ENCODE measurements at regions not wholly inside any gene's neighbourhood (a gene's known extent, or its start where the extent isn't known, plus 50 kb on each side); places are given as distances from the start of the nearest gene placed in this dataset.

- Histone ChIP-seq H3K9me3 (ENCODE audit: control insufficient read depth, low read depth, low read length) (peaks cover 4% of the 10 kb centered on the region), H3K27me3 (ENCODE audit: control insufficient read depth, insufficient read depth, low read length) (no peaks in the 10 kb centered on the region), H3K27ac (ENCODE audit: low read length) (no peak overlapping the region), H3K36me3 (ENCODE audit: control insufficient read depth, insufficient read depth, low read length) (no peaks in the 10 kb centered on the region), H3K4me1 (ENCODE audit: control insufficient read depth, insufficient read depth, low read length) (no peaks in the 10 kb centered on the region), H3K4me3 (ENCODE audit: low read length) (no peak overlapping the region)
- DNase-seq: no peak
- WGBS (ENCODE audit: insufficient coverage, low lambda C conversion rate): 40% methylated on average over 2 of the region's 2 CpGs
Measured at GRCh38 chr3:64935971-64936370, 248.2 kb upstream of the ADAMTS9 start.

GRCh38 chr3:64932666-64933342 is 245.0 kb upstream of the ADAMTS9 start:
- Histone ChIP-seq H3K27ac (ENCODE audit: low read length) (no peak overlapping the region), H3K4me1 (ENCODE audit: control insufficient read depth, insufficient read depth, low read length) (no peaks in the 10 kb centered on the region), H3K9me3 (ENCODE audit: control insufficient read depth, low read depth, low read length) (peaks cover 4% of the 10 kb centered on the region), H3K27me3 (ENCODE audit: control insufficient read depth, insufficient read depth, low read length) (no peaks in the 10 kb centered on the region), H3K4me3 (ENCODE audit: low read length) (no peak overlapping the region), H3K36me3 (ENCODE audit: control insufficient read depth, insufficient read depth, low read length) (no peaks in the 10 kb centered on the region)
- no CpG with 5 or more reads among the region's 8 CpGs for WGBS (ENCODE audit: insufficient coverage, low lambda C conversion rate)
- DNase-seq: no peak

GRCh38 chr3:64932016-64932518 is 244.3 kb upstream of the ADAMTS9 start:
- H3K4me3 ChIP-seq (ENCODE audit: low read length): no peak overlapping the region
- no peaks in the 10 kb centered on the region for H3K27me3 ChIP-seq (ENCODE audit: control insufficient read depth, insufficient read depth, low read length)
- DNase-seq: no peak
- no peaks in the 10 kb centered on the region for H3K4me1 ChIP-seq (ENCODE audit: control insufficient read depth, insufficient read depth, low read length)
- H3K9me3 ChIP-seq (ENCODE audit: control insufficient read depth, low read depth, low read length): peaks cover 4% of the 10 kb centered on the region
- no peaks in the 10 kb centered on the region for H3K36me3 ChIP-seq (ENCODE audit: control insufficient read depth, insufficient read depth, low read length)
- WGBS (ENCODE audit: insufficient coverage, low lambda C conversion rate): 100% methylated on average over 1 of the region's 2 CpGs
- no peak overlapping the region for H3K27ac ChIP-seq (ENCODE audit: low read length)

GRCh38 chr3:64930891-64931290 is 243.1 kb upstream of the ADAMTS9 start:
- Histone ChIP-seq H3K9me3 (ENCODE audit: control insufficient read depth, low read depth, low read length) (peaks cover 4% of the 10 kb centered on the region), H3K4me1 (ENCODE audit: control insufficient read depth, insufficient read depth, low read length) (no peaks in the 10 kb centered on the region), H3K4me3 (ENCODE audit: low read length) (no peak overlapping the region), H3K36me3 (ENCODE audit: control insufficient read depth, insufficient read depth, low read length) (no peaks in the 10 kb centered on the region), H3K27me3 (ENCODE audit: control insufficient read depth, insufficient read depth, low read length) (no peaks in the 10 kb centered on the region), H3K27ac (ENCODE audit: low read length) (no peak overlapping the region)
- no peak for DNase-seq
- WGBS (ENCODE audit: insufficient coverage, low lambda C conversion rate): no CpG with 5 or more reads among the region's 2 CpGs

- H3K27ac ChIP-seq (ENCODE audit: low read length): no peak overlapping the region
- H3K4me1 ChIP-seq (ENCODE audit: control insufficient read depth, insufficient read depth, low read length): no peaks in the 10 kb centered on the region
- no peaks in the 10 kb centered on the region for H3K27me3 ChIP-seq (ENCODE audit: control insufficient read depth, insufficient read depth, low read length)
- H3K36me3 ChIP-seq (ENCODE audit: control insufficient read depth, insufficient read depth, low read length): no peaks in the 10 kb centered on the region
- no peak for DNase-seq
- peaks cover 4% of the 10 kb centered on the region for H3K9me3 ChIP-seq (ENCODE audit: control insufficient read depth, low read depth, low read length)
- no peak overlapping the region for H3K4me3 ChIP-seq (ENCODE audit: low read length)
- no CpG with 5 or more reads among the region's 3 CpGs for WGBS (ENCODE audit: insufficient coverage, low lambda C conversion rate)
Measured at GRCh38 chr3:64928683-64929082, 240.9 kb upstream of the ADAMTS9 start.

- no peaks in the 10 kb centered on the region for H3K27me3 ChIP-seq (ENCODE audit: control insufficient read depth, insufficient read depth, low read length)
- H3K4me1 ChIP-seq (ENCODE audit: control insufficient read depth, insufficient read depth, low read length): no peaks in the 10 kb centered on the region
- no peak overlapping the region for H3K27ac ChIP-seq (ENCODE audit: low read length)
- no peak for DNase-seq
- H3K36me3 ChIP-seq (ENCODE audit: control insufficient read depth, insufficient read depth, low read length): no peaks in the 10 kb centered on the region
- H3K9me3 ChIP-seq (ENCODE audit: control insufficient read depth, low read depth, low read length): peaks cover 4% of the 10 kb centered on the region
- H3K4me3 ChIP-seq (ENCODE audit: low read length): no peak overlapping the region
- no CpG with 5 or more reads among the region's 3 CpGs for WGBS (ENCODE audit: insufficient coverage, low lambda C conversion rate)
Measured at GRCh38 chr3:64927689-64928088, 239.9 kb upstream of the ADAMTS9 start.

GRCh38 chr3:64925575-64925974 is 237.8 kb upstream of the ADAMTS9 start:
- WGBS (ENCODE audit: insufficient coverage, low lambda C conversion rate): no CpG with 5 or more reads among the region's 2 CpGs
- Histone ChIP-seq H3K4me3 (ENCODE audit: low read length) (no peak overlapping the region), H3K27me3 (ENCODE audit: control insufficient read depth, insufficient read depth, low read length) (no peaks in the 10 kb centered on the region), H3K27ac (ENCODE audit: low read length) (no peak overlapping the region), H3K4me1 (ENCODE audit: control insufficient read depth, insufficient read depth, low read length) (no peaks in the 10 kb centered on the region), H3K9me3 (ENCODE audit: control insufficient read depth, low read depth, low read length) (no peaks in the 10 kb centered on the region), H3K36me3 (ENCODE audit: control insufficient read depth, insufficient read depth, low read length) (no peaks in the 10 kb centered on the region)
- DNase-seq: no peak

GRCh38 chr3:64924961-64925360 is 237.2 kb upstream of the ADAMTS9 start:
- H3K27me3 ChIP-seq (ENCODE audit: control insufficient read depth, insufficient read depth, low read length): no peaks in the 10 kb centered on the region
- H3K36me3 ChIP-seq (ENCODE audit: control insufficient read depth, insufficient read depth, low read length): no peaks in the 10 kb centered on the region
- WGBS (ENCODE audit: insufficient coverage, low lambda C conversion rate): 100% methylated on average over 1 of the region's 2 CpGs
- no peak overlapping the region for H3K27ac ChIP-seq (ENCODE audit: low read length)
- no peak for DNase-seq
- H3K9me3 ChIP-seq (ENCODE audit: control insufficient read depth, low read depth, low read length): no peaks in the 10 kb centered on the region
- no peak overlapping the region for H3K4me3 ChIP-seq (ENCODE audit: low read length)
- H3K4me1 ChIP-seq (ENCODE audit: control insufficient read depth, insufficient read depth, low read length): no peaks in the 10 kb centered on the region

- Histone ChIP-seq H3K27ac (ENCODE audit: low read length) (no peak overlapping the region), H3K27me3 (ENCODE audit: control insufficient read depth, insufficient read depth, low read length) (no peaks in the 10 kb centered on the region), H3K9me3 (ENCODE audit: control insufficient read depth, low read depth, low read length) (no peaks in the 10 kb centered on the region), H3K36me3 (ENCODE audit: control insufficient read depth, insufficient read depth, low read length) (no peaks in the 10 kb centered on the region), H3K4me1 (ENCODE audit: control insufficient read depth, insufficient read depth, low read length) (no peaks in the 10 kb centered on the region), H3K4me3 (ENCODE audit: low read length) (no peak overlapping the region)
- WGBS (ENCODE audit: insufficient coverage, low lambda C conversion rate): 100% methylated on average over 1 of the region's 2 CpGs
- no peak for DNase-seq
Measured at GRCh38 chr3:64922213-64922612, 234.4 kb upstream of the ADAMTS9 start.

GRCh38 chr3:64921281-64922065 is 233.7 kb upstream of the ADAMTS9 start:
- 33% methylated on average over 1 of the region's 7 CpGs for WGBS (ENCODE audit: insufficient coverage, low lambda C conversion rate)
- Histone ChIP-seq H3K4me3 (ENCODE audit: low read length) (no peak overlapping the region), H3K36me3 (ENCODE audit: control insufficient read depth, insufficient read depth, low read length) (no peaks in the 10 kb centered on the region), H3K9me3 (ENCODE audit: control insufficient read depth, low read depth, low read length) (no peaks in the 10 kb centered on the region), H3K27ac (ENCODE audit: low read length) (no peak overlapping the region), H3K4me1 (ENCODE audit: control insufficient read depth, insufficient read depth, low read length) (no peaks in the 10 kb centered on the region), H3K27me3 (ENCODE audit: control insufficient read depth, insufficient read depth, low read length) (no peaks in the 10 kb centered on the region)
- no peak for DNase-seq
